T-helper 17 cell (primary cell): ENCODE measurements at regions not wholly inside any gene's neighbourhood (a gene's known extent, or its start where the extent isn't known, plus 50 kb on each side); places are given as distances from the start of the nearest gene placed in this dataset.

ENCODE experiments used
- ATAC-seq: fragments of 150-1000 bp; cut with Tn5 transposase; 2 replicates; pipeline ENCODE4 v1.10.0; 2021; ENCODE audit warnings: mild to moderate bottlenecking, moderate library complexity
- DNase-seq, 3 donors: peaks; one replicate each; pipeline versions ENCODE4 v3.0.0 to v3.0.0-alpha.2; 2020 to 2021
- H3K9me3 ChIP-seq: one replicate; pipeline ENCODE4 v1.7.0; 2013; ENCODE audit warnings: low read length, mild to moderate bottlenecking; ENCODE audit not compliant: control insufficient read depth, poor library complexity, severe bottlenecking
- H3K27ac Mint-ChIP-seq: one replicate; pipeline ENCODE4 v1.8.0; 2022; ENCODE audit warnings: mild to moderate bottlenecking, moderate library complexity, mixed read lengths
- H3K27me3 Mint-ChIP-seq: one replicate; pipeline ENCODE4 v1.8.0; 2022; ENCODE audit warnings: mixed read lengths
- H3K36me3 Mint-ChIP-seq: one replicate; pipeline ENCODE4 v1.8.0; 2022; ENCODE audit warnings: low read depth, mixed read lengths
- H3K4me1 Mint-ChIP-seq: one replicate; pipeline ENCODE4 v1.8.0; 2022; ENCODE audit warnings: mild to moderate bottlenecking, mixed read lengths
- H3K4me3 Mint-ChIP-seq: one replicate; pipeline ENCODE4 v1.8.0; 2022; ENCODE audit warnings: mild to moderate bottlenecking, moderate library complexity, mixed read lengths

DNA sequence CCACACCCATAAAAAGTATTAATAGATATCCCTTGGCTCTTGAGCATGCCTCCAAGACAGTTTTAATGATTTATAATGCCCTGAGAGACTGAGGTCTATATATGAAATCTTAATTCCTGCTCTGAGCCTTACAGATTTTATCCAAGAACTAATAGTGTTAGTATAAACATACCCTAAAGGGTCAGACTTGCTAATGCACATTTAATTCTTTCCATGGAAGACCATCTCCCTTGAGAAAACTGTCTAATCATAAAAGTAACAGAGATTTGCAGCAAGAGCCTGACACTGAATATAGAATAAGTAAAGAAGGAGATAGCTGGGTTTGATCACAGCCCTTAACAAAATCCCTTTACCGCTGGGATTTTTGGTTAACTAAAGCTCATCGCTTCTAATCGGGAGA, 650.8 kb upstream of the KLF12 start:
- H3K4me1 Mint-ChIP-seq: no peaks in the 10 kb centered on the region
- H3K27me3 Mint-ChIP-seq: no peaks in the 10 kb centered on the region
- H3K4me3 Mint-ChIP-seq: no peak overlapping the region
- no peak for ATAC-seq
- DNase-seq: no peak
- H3K9me3 ChIP-seq: no peaks in the 10 kb centered on the region
- H3K27ac Mint-ChIP-seq: no peak overlapping the region
- no peaks in the 10 kb centered on the region for H3K36me3 Mint-ChIP-seq

DNA sequence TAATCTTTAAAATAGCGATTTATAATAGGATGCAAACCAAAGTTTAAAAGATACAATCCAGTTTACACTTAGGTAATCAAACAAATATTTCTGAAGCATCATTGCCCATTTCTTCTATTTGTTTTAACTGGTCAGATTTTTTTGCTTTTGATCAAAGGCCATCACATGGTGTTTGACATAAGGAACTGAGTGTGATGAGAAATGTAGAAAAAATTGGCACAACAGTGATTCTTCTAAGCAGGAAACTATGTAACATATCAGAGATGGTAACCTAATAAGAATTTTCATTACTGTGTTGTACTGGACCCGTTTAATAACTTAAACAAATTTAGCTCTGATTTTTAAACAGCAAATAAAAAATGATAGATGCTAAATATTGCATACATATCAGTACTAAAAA, 644.7 kb upstream of the KLF12 start:
- Mint-ChIP-seq H3K4me1 (no peaks in the 10 kb centered on the region), H3K36me3 (no peaks in the 10 kb centered on the region), H3K27ac (no peak overlapping the region), H3K4me3 (no peak overlapping the region), H3K27me3 (peaks cover 22% of the 10 kb centered on the region)
- no peak for ATAC-seq
- DNase-seq: no peak
- no peaks in the 10 kb centered on the region for H3K9me3 ChIP-seq

DNA sequence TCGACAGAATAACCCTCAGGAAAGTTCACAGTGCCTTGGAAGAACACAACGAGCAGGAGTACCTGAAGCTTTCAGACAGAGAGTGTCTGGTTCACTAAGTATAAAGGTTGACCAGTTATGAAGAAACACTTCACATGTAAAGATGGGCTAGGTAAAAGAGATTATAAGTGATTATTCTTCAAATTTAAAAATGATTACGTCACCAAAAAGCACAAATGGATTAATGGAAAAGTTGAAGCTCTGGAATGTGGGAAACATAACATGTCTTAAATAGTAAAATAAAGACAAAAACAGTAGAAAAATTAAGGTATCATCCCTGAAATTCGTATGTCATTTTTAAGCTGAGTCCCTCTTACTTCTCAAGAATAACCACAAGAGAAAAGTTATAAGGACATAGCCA, 643.9 kb upstream of the KLF12 start:
- H3K27ac Mint-ChIP-seq: no peak overlapping the region

DNA sequence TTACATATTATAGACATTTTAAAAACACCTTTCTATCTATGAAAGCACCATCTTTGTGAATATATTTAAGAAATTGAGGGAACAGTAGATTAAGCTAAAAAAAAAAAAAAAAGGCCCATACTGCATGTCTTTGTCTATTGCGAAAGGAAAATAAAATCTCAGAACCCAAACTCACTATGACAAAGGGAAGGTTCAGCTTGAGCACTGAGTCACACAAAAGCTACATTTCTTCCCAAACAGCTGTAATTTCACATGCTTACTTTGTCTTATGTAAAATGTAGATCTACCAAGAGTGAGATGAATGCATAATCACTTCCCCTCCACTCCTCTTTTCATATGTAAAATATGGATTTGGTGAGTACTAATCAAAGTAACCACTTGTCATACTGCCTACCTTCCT, 640.1 kb upstream of the KLF12 start:
- ATAC-seq: no peak
- peaks cover 34% of the 10 kb centered on the region for H3K27me3 Mint-ChIP-seq
- H3K4me3 Mint-ChIP-seq: no peak overlapping the region
- H3K4me1 Mint-ChIP-seq: peaks cover 2% of the 10 kb centered on the region
- H3K36me3 Mint-ChIP-seq: no peaks in the 10 kb centered on the region
- DNase-seq: no peak
- no peak overlapping the region for H3K27ac Mint-ChIP-seq
- H3K9me3 ChIP-seq: no peaks in the 10 kb centered on the region

More for the DNA sequence above, 643.9 kb upstream of the KLF12 start:
- Mint-ChIP-seq H3K27me3 (peaks cover 26% of the 10 kb centered on the region), H3K4me1 (no peaks in the 10 kb centered on the region), H3K36me3 (no peaks in the 10 kb centered on the region), H3K4me3 (no peak overlapping the region)
- ATAC-seq: no peak
- no peaks in the 10 kb centered on the region for H3K9me3 ChIP-seq
- no peak for DNase-seq

DNA sequence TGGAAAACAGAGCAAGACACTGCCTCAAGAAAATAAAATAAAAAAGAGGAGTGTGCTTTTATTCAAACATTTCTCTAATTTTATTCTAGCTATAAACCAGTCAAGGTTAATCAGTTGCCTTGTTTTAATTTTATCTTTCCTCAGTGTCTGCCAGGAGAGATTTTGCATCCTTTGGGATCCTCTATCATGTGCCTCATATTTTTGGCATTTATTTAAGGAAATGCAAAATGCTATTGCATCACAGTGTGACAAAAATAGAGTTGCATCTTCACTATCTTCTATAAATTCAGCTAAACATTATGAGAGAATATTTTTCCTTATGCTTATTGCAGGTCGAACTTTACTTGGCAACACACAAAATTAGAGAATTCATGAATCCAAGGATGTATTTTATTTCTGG, 639.0 kb upstream of the KLF12 start:
- Mint-ChIP-seq H3K36me3 (no peaks in the 10 kb centered on the region), H3K4me3 (no peak overlapping the region), H3K27me3 (peaks cover 34% of the 10 kb centered on the region), H3K4me1 (peaks cover 2% of the 10 kb centered on the region), H3K27ac (no peak overlapping the region)
- no peaks in the 10 kb centered on the region for H3K9me3 ChIP-seq
- no peak for ATAC-seq
- no peak for DNase-seq

DNA sequence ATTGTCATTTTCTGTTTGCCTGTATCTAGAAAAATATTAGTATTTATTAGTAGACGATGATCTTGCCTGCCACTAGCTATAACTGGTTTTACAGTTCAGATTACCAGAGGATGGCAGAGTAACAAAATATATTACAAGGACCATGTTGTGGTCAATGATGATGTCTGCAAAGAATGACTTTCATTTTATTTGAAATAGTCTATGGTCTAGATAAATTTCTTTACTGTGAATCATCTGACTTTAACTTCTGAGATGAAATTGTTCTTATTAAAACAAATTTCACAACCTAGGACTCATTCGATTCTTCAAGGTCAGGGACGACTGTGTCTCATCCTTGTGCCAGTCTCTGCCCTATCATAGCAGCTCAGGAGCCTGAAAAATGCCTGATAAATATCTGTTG, 637.8 kb upstream of the KLF12 start:
- Mint-ChIP-seq H3K4me1 (peaks cover 2% of the 10 kb centered on the region), H3K36me3 (no peaks in the 10 kb centered on the region), H3K27ac (no peak overlapping the region), H3K27me3 (peaks cover 29% of the 10 kb centered on the region), H3K4me3 (no peak overlapping the region)
- H3K9me3 ChIP-seq: no peaks in the 10 kb centered on the region
- no peak for DNase-seq
- ATAC-seq: no peak

DNA sequence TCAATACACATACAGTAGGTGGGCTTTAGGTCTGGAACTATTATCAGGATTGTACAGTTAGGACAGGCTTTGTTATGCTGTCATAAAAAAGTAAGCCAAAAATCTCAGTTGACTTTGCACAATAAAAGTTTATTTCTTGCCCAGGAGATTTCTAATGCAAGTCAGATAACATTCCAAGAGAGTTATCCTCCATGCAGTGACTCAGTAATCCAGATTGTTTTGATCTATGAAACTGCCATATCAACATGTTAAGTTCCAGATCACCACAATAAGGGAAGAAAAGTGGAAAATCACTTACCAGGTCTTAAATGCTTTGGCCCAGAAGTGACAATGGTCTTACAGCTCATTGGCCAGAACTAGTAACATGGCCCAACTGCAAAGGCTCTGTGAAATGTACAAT, 636.2 kb upstream of the KLF12 start:
- Mint-ChIP-seq H3K36me3 (no peaks in the 10 kb centered on the region), H3K27ac (no peak overlapping the region), H3K4me3 (no peak overlapping the region), H3K4me1 (peaks cover 2% of the 10 kb centered on the region), H3K27me3 (peaks cover 18% of the 10 kb centered on the region)
- ATAC-seq (no peak), DNase-seq (no peak)
- no peaks in the 10 kb centered on the region for H3K9me3 ChIP-seq

DNA sequence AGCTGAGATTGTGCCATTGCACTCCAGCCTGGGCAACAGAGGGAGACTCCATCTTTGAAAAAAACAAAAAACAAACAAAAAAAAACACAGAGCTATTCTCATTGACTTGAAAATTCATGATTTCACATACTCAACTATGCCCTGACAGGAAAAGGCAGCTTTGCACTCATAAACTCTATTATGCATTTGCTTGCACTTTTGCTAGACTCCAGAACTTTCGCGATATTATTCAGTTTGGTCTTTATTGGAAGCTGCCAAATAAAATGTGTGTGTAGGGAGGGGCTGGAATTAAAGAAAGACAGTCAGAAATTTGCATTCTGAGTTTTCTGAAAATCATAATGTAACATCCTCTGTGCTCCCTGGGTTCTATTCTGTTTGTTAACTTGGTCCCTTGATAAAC, 635.1 kb upstream of the KLF12 start:
- Mint-ChIP-seq H3K4me3 (no peak overlapping the region), H3K36me3 (no peaks in the 10 kb centered on the region), H3K27ac (no peak overlapping the region), H3K27me3 (peaks cover 13% of the 10 kb centered on the region), H3K4me1 (peaks cover 2% of the 10 kb centered on the region)
- ATAC-seq (no peak), DNase-seq (no peak)
- H3K9me3 ChIP-seq: no peaks in the 10 kb centered on the region

DNA sequence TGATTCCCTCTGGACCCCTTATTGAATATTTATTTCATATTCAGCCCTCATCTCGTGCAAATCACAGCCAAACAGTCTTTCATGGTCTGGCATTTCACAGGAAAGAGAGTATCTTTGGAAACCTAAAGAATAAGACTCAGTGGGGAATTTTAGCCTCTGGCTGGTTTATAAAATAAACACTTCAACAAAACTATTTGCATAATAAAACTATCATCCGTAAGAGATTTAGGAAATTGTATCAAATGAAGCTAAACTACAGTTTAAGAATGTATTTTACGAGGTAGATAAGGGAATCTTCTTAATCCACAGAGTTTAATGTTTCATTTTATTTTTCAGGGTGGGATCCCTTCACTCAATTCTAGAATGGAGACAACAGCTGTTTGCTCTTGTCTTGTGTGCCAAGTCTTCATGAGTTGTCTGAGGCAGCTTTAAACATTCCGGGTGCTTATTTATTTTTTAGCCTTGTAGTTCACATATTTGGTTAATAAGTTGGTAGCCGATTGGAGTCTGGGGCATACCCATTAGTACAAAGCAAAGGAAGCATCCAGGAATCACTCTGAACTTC, 634.4 kb upstream of the KLF12 start:
- no peaks in the 10 kb centered on the region for H3K9me3 ChIP-seq
- DNase-seq (no peak), ATAC-seq (no peak)
- no peak overlapping the region for H3K4me3 Mint-ChIP-seq
- H3K36me3 Mint-ChIP-seq: no peaks in the 10 kb centered on the region
- H3K27me3 Mint-ChIP-seq: peaks cover 9% of the 10 kb centered on the region
- H3K4me1 Mint-ChIP-seq: peaks cover 2% of the 10 kb centered on the region
- no peak overlapping the region for H3K27ac Mint-ChIP-seq

DNA sequence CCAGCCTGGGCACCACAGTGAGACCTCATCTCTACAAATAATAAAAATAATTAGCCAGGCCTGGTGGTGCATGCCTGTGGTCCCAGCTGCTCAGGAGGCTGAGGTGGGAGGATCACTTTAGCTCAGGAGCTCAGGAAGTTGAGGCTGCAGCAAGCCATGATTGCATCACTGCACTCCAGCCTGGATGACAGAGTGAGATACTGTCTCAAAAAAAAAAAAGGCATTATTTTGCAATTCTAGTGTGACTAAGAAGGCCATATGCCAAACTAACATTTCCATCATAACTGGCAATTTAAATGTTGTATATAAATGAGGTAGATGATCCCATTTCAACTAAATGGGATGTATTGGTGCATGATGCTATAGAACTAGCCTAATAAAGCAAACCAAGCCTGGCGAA, 632.8 kb upstream of the KLF12 start:
- no peaks in the 10 kb centered on the region for H3K4me1 Mint-ChIP-seq
- H3K4me3 Mint-ChIP-seq: no peak overlapping the region
- H3K27me3 Mint-ChIP-seq: peaks cover under 1% of the 10 kb centered on the region
- H3K27ac Mint-ChIP-seq: no peak overlapping the region
- ATAC-seq (no peak), DNase-seq (no peak)
- H3K9me3 ChIP-seq: no peaks in the 10 kb centered on the region
- H3K36me3 Mint-ChIP-seq: no peaks in the 10 kb centered on the region

DNA sequence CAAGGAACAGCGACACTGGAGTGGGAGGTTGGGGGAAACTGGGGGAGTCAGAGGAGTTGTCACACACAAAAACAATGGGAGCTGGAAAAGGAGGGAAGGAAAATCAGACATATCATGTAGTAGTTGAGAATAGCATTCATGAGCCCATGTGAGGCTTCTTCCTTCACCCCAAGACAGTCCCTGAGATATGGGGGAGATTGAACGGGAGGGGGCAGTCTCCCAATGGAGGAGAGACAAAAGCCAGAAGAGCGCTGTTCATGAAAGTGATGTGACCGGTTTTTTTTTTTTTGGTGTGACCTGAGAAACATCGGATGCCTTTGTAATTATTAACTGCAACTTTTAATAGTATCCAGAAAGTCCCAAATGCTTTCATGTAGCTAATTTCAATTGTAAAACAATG, 631.8 kb upstream of the KLF12 start:
- Mint-ChIP-seq H3K27ac (no peak overlapping the region), H3K4me3 (no peak overlapping the region), H3K27me3 (no peaks in the 10 kb centered on the region), H3K36me3 (no peaks in the 10 kb centered on the region), H3K4me1 (no peaks in the 10 kb centered on the region)
- no peak for ATAC-seq
- DNase-seq: no peak
- H3K9me3 ChIP-seq: no peaks in the 10 kb centered on the region

DNA sequence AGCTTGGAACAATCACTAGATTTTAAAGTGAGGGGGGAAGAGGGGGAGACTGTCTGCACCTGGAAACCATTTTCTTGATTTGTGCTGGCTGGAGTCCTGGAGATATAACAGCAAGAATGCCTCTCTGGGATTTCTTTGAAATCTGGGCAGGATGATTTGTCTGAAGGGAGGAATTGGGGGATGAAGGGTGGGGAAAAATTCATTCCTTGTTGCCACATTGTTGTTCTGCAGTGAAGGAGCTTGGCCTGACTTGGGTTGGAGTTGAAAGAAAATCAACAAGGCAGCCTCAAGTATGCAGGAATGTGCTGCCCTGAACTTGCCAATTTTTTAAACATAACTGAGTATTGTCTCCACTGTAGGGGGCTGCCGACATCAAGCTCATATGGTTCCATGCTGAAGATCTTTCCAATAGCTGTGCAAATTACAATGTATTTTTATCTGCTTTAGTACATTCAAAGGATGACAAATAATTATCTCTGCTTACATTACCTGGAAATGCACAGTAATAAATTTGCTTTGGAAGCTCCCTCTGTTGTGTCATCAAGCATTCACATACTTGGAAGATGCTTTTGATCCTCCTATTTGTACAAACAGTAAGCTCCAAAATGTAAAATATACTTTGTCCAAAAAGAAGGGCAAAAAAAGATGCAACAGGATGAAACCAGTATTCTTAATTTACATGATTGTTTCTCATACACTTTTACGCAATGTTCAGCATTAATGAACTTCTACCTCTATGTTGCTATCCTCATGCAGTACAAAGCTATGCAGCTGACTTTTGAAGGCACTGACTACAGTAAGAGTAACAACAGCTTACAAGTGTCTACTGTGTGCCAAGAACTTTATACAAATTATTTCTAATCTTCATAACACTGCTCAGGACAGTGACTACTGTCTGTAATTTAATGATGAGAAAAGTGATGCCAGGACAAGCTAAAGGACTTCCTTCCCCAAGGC, 627.9 kb upstream of the KLF12 start:
- Mint-ChIP-seq H3K27ac (no peak overlapping the region), H3K36me3 (no peaks in the 10 kb centered on the region), H3K4me1 (no peaks in the 10 kb centered on the region), H3K27me3 (no peaks in the 10 kb centered on the region), H3K4me3 (no peak overlapping the region)
- DNase-seq (no peak), ATAC-seq (no peak)
- no peaks in the 10 kb centered on the region for H3K9me3 ChIP-seq

DNA sequence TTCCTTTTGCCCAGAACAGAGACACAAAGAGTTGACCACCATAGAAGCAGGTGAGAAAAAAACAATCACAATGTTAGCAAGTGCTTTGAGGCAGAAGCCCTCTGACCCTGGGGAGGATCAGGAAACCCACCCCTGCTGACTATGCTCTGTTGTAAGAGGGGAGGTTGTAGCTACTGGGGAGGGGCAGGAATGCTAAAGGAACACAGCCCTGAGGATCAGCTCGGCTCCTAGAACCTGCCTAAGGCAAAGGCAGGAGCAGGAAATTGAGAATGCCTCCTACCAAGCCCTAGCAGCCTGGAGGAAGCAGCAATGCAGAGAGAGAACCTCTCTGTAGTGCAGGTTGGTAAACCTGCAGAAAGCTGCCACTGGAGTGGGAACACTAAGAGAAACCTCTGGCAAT, 624.0 kb upstream of the KLF12 start:
- no peak overlapping the region for H3K4me3 Mint-ChIP-seq

DNA sequence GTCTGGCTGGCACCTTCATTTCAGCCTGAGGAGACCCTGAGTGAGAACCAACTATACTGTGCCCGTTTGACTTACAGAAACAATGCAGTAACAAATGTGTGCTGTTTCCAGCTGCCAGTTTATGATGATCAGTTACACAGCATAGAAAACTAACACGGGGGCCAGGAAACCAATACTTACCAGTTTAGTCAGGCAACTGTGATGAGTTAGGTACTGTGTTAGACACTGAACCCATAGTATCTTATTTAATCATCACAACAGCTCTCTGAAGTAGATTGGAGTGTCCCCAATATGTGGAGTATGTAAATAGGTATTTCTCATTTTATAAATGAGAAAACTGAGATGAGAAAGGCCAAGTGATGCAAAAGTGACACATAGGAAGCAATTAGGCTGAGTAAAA, 620.9 kb upstream of the KLF12 start:
- Mint-ChIP-seq H3K4me1 (no peaks in the 10 kb centered on the region), H3K27me3 (no peaks in the 10 kb centered on the region), H3K4me3 (no peak overlapping the region), H3K36me3 (peaks cover 3% of the 10 kb centered on the region), H3K27ac (no peak overlapping the region)
- DNase-seq: no peak
- no peaks in the 10 kb centered on the region for H3K9me3 ChIP-seq
- ATAC-seq: no peak

More for the DNA sequence above, 624.0 kb upstream of the KLF12 start:
- DNase-seq: no peak
- no peaks in the 10 kb centered on the region for H3K36me3 Mint-ChIP-seq
- H3K27me3 Mint-ChIP-seq: no peaks in the 10 kb centered on the region
- H3K27ac Mint-ChIP-seq: no peak overlapping the region
- no peaks in the 10 kb centered on the region for H3K9me3 ChIP-seq
- H3K4me1 Mint-ChIP-seq: no peaks in the 10 kb centered on the region
- no peak for ATAC-seq
